Brain microvascular endothelial cell (primary cell): ENCODE measurements at regions not wholly inside any gene's neighbourhood (a gene's known extent, or its start where the extent isn't known, plus 50 kb on each side); places are given as distances from the start of the nearest gene placed in this dataset.
"Not testable (repeated sequence)": the region's sequence is repeated elsewhere in the genome, so short reads cannot be mapped to it uniquely, and the experiment has no call there.

Experiments
- DNase-seq: peaks from one replicate; pipeline ENCODE4 v3.0.0-alpha.2; 2020
- H3K27ac ChIP-seq: fragments of 250-450 bp; sonication (Bioruptor Pico); 2 replicates; pipeline ENCODE4 v1.5.1; 2020; ENCODE audit warnings: mild to moderate bottlenecking, moderate library complexity
- H3K27me3 ChIP-seq: fragments of 250-450 bp; sonication (Bioruptor Pico); replicated peaks from 2 replicates; pipeline ENCODE4 v1.5.1; 2020; ENCODE audit warnings: mild to moderate bottlenecking
- H3K36me3 ChIP-seq: fragments of 250-450 bp; sonication (Bioruptor Pico); replicated peaks from 2 replicates; pipeline ENCODE4 v1.5.1; 2020; ENCODE audit warnings: mild to moderate bottlenecking
- H3K4me3 ChIP-seq: 2 replicates; pipeline ENCODE4 v1.5.1; 2011; ENCODE audit warnings: low read depth, mild to moderate bottlenecking, control low read depth, low read length, moderate library complexity
- in situ Hi-C: cut with HindIII; loops from 2 replicates; pipeline ENCODE4 v1.10.0; 2017; ENCODE audit warnings: low sequenced_read_pairs, low pct_ligation_motif_present
- TF ChIP-seq, protein P1 (sequence below): IDR thresholded peaks from 2 replicates; pipeline ENCODE4 v1.5.1; 2011; ENCODE audit warnings: low read depth, mild to moderate bottlenecking, moderate library complexity, low read length, control low read depth, inconsistent platforms; ENCODE audit errors: missing control alignments

DNA sequence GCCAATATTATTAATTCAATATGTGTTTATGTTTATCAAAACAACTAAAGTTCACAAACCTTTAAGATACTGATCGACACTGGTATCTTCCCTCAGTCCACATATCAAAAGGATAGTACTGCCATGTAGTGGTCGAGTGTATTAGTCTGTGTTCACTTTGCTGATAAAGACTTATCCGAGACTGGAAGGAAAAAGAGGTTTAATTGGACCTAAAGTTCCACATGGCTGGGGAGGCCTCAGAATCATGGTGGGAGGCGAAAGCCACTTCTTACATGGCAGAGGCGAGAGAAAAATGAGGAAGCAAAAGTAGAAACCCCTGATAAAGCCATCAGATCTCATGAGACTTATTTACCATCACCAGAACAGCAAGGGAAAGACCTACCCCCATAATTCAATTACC lies 325.4 kb upstream of the PHF14 start:
- TF ChIP-seq, protein P1, sequence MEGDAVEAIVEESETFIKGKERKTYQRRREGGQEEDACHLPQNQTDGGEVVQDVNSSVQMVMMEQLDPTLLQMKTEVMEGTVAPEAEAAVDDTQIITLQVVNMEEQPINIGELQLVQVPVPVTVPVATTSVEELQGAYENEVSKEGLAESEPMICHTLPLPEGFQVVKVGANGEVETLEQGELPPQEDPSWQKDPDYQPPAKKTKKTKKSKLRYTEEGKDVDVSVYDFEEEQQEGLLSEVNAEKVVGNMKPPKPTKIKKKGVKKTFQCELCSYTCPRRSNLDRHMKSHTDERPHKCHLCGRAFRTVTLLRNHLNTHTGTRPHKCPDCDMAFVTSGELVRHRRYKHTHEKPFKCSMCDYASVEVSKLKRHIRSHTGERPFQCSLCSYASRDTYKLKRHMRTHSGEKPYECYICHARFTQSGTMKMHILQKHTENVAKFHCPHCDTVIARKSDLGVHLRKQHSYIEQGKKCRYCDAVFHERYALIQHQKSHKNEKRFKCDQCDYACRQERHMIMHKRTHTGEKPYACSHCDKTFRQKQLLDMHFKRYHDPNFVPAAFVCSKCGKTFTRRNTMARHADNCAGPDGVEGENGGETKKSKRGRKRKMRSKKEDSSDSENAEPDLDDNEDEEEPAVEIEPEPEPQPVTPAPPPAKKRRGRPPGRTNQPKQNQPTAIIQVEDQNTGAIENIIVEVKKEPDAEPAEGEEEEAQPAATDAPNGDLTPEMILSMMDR = no peak
- Histone ChIP-seq H3K4me3 (no peak overlapping the region), H3K36me3 (no peaks in the 10 kb centered on the region), H3K27ac (no peak overlapping the region), H3K27me3 (no peaks in the 10 kb centered on the region)
- no peak for DNase-seq
- in situ Hi-C loops = no loop called here

- H3K36me3 ChIP-seq, H3K27me3 ChIP-seq, in situ Hi-C loops, H3K27ac ChIP-seq, H3K4me3 ChIP-seq, DNase-seq: not testable (repeated sequence)
Observed at GRCh38 chr7:10649120-10649519, 324.6 kb upstream of the PHF14 start.

DNA sequence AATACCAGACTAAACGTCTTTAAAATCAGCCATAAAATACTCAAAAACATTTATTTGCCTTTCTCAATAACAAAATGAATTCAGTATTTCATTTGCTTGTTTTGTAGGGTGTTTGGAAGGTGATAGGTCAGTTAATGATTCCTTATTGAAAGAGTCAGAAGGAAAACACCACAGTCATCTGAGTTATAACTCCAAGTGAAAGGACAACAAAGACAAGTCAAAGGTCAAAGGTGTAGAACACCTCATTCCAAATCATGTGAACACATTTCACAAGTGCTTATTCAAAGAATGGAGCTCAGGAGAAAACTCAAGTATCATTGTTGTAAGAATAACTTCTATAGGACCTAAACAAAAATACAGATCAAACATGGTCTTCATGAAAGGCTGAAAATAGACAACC lies 318.6 kb upstream of the PHF14 start:
- no peak for DNase-seq
- in situ Hi-C loops = no loop called here
- H3K27me3 ChIP-seq = no peaks in the 10 kb centered on the region
- H3K4me3 ChIP-seq = no peak overlapping the region
- no peaks in the 10 kb centered on the region for H3K36me3 ChIP-seq
- H3K27ac ChIP-seq = no peak overlapping the region
- TF ChIP-seq, protein P1 = no peak

GRCh38 chr7:10657201-10657600 lies 316.5 kb upstream of the PHF14 start:
- no peak for DNase-seq

GRCh38 chr7:10657837-10658236 lies 315.8 kb upstream of the PHF14 start:
- Histone ChIP-seq H3K36me3 (no peaks in the 10 kb centered on the region), H3K4me3 (no peak overlapping the region), H3K27ac (no peak overlapping the region), H3K27me3 (no peaks in the 10 kb centered on the region)
- TF ChIP-seq, protein P1 = no peak
- no peak for DNase-seq
- in situ Hi-C loops = no loop called here

More at GRCh38 chr7:10657201-10657600, 316.5 kb upstream of the PHF14 start:
- in situ Hi-C loops = no loop called here
- Histone ChIP-seq H3K4me3 (no peak overlapping the region), H3K36me3 (no peaks in the 10 kb centered on the region), H3K27me3 (no peaks in the 10 kb centered on the region), H3K27ac (no peak overlapping the region)
- TF ChIP-seq, protein P1 = no peak

GRCh38 chr7:10662491-10662890 lies 311.2 kb upstream of the PHF14 start:
- H3K36me3 ChIP-seq = no peaks in the 10 kb centered on the region
- H3K27ac ChIP-seq = no peak overlapping the region
- no peak overlapping the region for H3K4me3 ChIP-seq
- in situ Hi-C loops = no loop called here
- H3K27me3 ChIP-seq = no peaks in the 10 kb centered on the region
- DNase-seq = no peak
- TF ChIP-seq, protein P1 = no peak
